Stimulated activated CD8-positive, alpha-beta memory T cell treated with anti-CD3 and anti-CD28 coated beads, Interleukin-7, amount 100 ng/mL, for 4 hours (primary cell): ENCODE measurements at regions not wholly inside any gene's neighbourhood (a gene's known extent, or its start where the extent isn't known, plus 50 kb on each side); places are given as distances from the start of the nearest gene placed in this dataset.
A peak's percentile ranks its signal among the peaks of the same experiment; 100 is the strongest.

Source experiments
- DNase-seq, 2 donors: peaks; one replicate each; pipeline ENCODE4 v3.0.0-alpha.2; 2020; ENCODE audit warnings: low read depth in 2 of 2

GRCh38 chr13:29929062-29929847 lies 78.8 kb upstream of the UBL3 start:
- DNase-seq: no peak

DNA sequence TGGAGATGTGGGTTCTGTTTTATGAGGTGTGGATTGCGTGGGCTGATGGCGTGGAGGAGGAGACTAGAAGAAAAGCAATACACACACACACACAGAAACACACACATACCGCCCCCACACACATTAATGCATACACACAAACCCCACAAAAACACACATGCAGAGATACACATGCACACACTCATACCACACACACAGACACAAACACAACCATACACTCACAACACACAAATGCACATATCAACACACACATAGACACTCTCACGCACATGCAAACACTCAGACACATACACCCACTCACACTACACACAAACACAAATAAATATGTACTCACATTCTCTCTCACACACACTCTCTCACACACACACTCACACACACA lies 75.7 kb upstream of the UBL3 start:
- no peak for DNase-seq

DNA sequence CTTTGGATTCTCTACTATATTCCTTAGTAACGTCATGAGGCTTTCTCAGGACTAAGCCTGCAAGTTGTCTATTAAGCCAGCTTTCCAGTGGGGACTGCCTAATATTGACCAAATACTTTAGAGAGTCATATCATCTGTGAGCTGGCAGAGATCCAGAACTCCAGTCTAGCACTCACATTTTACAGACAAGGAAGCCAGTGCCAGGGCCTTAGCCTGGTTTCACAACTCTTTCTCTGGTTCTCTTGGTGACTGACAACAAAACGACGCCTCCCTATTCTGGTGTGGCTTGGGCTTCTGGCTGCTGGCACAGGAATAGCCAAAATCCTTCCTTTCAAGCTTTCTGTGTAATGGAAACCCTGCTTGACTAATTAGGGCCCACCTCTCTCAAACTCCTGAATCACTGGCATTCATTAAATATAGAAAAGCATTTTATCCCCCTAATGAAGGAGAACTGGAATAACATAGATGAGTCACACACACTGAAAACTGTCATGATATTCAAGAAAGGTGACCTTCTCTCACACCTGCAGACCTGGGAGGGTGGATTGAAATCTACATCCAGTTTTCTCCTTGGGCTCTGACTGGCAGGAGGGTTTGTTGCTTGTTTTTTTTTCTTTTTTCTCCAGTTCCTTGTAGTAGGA lies 75.2 kb upstream of the UBL3 start:
- DNase-seq: no peak

- DNase-seq: no peak
Observed at GRCh38 chr13:29924482-29925350, 74.3 kb upstream of the UBL3 start.

DNA sequence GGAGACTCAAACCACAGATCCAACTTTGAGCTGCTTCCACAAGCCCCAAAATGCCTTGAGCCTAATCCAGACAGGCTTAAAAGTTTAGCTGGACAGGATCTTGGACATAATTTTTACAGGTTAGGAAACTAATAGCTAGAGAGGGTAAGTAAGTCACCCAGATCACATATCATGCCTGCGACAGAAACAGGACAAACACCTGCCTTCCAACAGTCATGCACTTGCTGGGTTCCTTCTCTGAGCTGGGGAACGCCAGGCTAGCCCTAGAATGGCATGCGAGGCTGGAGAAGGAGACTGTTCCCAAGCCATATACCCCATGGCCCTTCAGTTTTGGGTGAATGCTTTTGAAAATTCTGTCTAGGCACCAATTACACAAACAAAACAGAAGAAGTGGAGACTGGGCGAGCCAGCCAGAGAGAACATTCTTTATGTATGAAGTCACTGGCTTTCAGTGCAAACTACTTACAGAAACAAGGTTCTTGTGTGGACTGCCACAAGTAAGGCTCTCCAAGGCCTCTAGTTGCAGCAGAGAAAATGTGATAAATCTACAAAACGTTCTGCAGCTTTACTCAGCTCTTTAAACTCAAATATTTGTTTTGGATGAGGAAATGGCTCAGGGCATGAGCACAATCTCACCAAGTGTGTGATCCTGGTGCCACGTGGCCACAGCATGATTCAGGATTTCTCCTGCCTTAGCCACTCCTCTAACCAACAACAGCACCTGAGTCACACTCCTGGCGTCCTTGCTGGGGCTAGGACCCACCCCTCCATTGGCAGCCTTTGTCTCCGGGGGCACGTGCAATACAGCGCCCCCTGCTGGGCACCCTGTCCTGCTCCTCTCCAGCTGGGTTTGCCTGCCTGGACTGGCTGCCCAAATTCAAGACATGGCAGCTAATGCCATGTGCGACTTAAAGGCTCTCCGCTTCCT lies 73.4 kb upstream of the UBL3 start:
- DNase-seq: peak; percentile 51 to 57

DNA sequence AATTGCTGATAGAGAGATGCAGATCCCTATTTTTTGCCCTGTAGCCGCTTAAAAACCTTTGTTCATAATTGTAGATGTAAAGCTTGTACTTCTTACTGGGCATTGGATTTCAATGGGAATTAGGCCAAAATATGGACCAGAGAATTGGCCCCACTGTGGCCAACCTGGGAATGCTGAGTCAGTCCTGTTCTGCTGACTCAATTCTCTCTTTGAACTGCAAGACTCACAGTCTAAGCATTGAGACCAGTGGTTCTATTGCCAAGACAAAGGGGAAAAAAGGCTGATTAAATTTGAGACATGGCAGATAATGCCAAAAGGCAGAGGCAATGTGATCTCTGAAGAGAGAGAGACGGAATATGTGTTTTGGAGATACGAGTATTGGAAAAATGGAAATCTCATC lies 72.5 kb upstream of the UBL3 start:
- no peak for DNase-seq

GRCh38 chr13:29922281-29922821 lies 71.9 kb upstream of the UBL3 start:
- no peak for DNase-seq

- DNase-seq: no peak
Observed at GRCh38 chr13:29921542-29921941, 71.1 kb upstream of the UBL3 start.

GRCh38 chr13:29920025-29920643 lies 69.7 kb upstream of the UBL3 start:
- DNase-seq: no peak

DNA sequence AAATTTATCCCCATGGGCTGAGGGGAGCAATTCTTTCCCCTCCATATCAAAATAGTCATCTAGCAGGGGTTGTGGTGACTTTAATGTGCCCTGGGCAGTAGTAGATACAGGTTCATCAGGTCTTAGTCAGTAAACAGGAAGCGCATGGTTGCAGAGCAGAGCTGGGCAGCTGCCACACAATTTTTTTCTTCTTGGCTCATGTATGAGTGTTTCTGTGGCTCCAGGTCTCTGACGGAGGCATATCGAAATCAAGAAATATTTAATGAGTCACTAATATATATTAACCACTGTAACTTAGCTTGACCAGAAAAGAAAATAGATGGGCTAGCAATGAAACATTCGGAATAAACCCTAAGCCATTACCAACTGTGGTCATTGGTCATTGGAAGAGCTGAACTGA lies 68.4 kb upstream of the UBL3 start:
- no peak for DNase-seq

DNA sequence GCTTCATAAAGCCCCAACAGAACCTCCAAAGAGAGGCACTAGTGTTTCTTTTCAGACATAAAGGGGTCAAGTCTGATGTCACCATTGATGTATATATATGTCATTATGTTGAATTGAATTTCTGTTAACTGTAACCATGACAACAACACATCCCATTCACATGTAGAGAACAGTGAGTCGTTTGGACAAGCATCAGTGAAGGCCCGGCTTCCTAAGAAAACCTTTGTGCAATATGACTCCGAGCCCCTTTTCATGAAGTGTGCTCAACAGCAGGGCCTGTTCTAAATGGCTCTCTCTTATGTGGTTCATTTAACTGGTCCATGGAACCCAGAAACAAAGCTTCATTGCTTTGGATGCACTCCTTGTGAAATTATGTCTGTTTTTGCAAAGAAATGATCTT lies 67.2 kb upstream of the UBL3 start:
- no peak for DNase-seq

DNA sequence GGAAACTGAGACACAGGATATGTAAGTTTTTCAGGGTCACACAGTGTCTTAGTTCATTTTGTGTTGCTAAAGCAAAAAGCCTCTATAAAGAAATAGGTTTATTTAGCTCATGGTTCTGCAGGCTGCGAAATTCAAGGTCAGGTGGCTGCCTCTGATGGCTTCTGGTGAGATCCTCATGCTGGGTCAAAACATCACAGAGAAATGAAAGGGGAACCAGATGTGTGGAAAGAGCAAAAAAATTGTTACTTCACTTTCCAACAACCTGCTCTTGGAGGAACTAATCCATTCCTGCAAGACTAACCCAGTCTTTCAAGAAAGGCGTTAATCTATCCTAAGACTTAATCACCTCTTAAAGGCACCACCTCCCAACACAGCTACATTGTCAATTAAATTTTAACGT lies 64.2 kb upstream of the UBL3 start:
- DNase-seq: no peak

DNA sequence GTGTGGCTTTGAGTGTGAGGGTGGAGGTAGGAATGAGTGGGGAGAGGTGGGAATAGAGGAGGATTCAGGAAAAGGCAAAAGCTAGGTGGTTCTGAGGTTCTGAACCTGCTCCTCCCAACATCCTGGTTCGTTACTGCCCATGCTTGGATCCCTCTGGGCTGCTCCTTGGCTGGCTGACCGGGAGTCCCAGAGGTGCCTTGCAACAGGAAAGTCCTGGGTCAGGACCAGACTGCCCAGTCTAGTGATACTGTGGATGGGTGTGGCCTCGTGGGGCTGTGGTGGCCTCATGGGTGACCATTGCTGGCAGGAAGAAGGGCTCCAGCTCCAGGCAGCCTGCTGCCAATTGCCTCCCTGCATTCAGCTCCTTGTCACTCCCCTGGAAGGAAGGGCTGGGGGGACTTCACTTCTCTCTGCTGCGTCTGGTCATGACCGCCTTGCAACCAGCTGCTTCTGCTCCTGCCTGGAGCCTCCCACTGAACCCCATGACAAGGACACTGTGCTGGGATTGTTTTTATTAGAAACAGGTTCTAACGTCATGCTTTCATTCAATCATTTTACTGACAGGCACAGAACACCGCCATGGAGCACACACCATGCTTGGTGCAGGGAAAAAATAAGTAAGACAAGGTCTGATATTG lies 61.5 kb upstream of the UBL3 start:
- no peak for DNase-seq

- DNase-seq: no peak
Observed at GRCh38 chr13:29909975-29910674, 59.7 kb upstream of the UBL3 start.

DNA sequence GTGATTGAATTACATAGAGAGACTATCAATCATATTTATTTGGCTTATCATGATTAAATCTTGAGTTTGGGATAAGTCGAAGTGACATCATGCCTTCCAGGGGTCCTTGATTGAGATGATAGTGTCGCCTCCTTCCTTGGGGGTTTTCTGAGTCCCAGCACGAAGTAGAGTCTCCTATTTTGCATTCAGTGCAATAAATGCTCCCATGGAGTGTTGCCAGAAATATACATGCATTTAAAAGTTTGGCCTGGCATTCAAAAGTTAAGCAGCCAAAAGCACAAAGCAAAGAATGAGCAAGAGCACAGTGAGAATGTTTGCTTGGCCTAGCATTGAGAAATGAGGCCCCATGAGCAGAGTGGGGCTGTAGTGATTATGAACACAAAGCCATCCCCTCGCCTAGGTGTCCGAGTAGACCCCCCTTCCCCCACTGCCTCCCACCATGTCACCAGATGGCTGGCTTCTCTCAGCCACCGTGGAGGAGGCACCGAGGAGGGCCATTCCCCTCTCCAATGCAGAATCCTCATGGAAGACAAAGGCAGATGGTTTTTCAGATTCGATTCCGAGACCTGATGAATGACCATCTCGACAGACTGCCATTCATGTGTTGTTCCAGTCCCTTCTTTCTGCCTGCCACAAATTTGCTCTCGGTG lies 58.8 kb upstream of the UBL3 start:
- no peak for DNase-seq

GRCh38 chr13:29908416-29909080 lies 58.1 kb upstream of the UBL3 start:
- DNase-seq: no peak

- DNase-seq: no peak
Observed at GRCh38 chr13:29907670-29908069, 57.3 kb upstream of the UBL3 start.

DNA sequence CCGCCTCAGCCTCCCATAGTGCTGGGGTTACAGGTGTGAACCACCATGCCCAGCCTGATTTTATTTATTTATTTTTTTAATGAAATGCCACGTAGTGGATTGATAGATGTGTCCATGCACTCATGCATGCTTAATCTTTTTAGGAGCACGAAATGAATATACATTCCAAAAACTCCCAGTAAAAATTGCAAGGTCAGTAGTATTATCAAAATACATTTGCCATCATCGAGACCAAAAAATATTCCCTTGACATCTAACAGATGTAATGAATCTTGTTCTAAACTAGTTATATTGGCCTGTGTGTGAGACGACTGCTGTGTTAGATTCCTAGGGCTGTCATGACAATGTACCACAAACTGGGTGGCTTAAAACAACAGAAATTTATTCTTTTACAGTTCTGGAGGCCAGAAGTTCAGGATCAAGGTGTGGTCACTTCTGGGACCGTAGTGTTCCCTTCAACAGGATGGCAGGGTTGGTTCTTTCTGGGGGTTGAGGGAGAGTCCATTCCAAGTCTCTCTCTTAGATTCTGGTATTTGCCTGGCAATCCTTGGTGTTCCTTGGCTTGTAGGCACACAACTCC lies 56.1 kb upstream of the UBL3 start:
- no peak for DNase-seq
